ENCODE measurements at regions not wholly inside any gene's neighbourhood (a gene's known extent, or its start where the extent isn't known, plus 50 kb on each side); places are given as distances from the start of the nearest gene placed in this dataset.
A peak's percentile ranks its signal among the peaks of the same experiment; 100 is the strongest.

DNA sequence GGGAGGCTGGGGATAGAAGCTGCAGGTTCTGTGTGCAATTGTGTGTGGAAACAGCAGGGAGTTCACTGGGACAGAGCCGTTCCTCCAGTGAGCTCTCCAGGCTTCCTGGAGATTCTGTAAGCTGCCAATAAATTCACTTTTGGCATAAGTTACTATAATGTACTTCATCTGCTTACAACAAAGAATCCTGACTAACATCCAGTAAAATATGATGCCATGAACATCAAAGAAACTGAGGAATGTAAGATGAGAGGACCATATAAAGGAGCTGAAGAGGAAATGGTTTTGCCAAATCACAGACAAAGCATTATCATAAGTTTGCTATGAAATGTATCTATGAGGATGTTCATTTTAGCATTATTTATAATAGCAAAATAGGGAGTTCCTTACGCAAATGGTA, 175.3 kb downstream of the KCNE4 start:
- DNase-seq: no peak

- DNase-seq: no peak
Measured at GRCh38 chr2:223228871-223229270, 176.9 kb downstream of the KCNE4 start.

GRCh38 chr2:223230352-223230751, 178.4 kb downstream of the KCNE4 start:
- DNase-seq: no peak

- DNase-seq: no peak
Measured at GRCh38 chr2:223232285-223232684, 180.3 kb downstream of the KCNE4 start.

DNA sequence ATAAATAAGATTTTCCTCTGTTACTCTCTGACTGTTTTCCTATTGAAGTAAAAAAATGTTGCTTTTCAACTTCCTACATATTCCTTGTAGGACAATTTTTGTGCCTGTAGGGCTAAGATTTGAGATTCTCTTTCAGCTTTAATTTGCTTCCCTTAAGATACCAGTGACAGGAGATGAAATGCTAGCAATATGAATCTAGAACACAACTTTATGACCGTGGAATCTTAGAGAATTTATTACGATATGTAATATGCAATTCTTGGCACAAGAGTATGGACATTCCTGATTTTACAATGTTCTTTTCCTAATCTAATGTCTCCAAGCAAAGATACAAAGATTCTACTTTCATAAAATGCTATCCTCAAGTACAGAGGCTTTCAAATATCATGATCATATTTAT, 180.9 kb downstream of the KCNE4 start:
- DNase-seq: no peak

DNA sequence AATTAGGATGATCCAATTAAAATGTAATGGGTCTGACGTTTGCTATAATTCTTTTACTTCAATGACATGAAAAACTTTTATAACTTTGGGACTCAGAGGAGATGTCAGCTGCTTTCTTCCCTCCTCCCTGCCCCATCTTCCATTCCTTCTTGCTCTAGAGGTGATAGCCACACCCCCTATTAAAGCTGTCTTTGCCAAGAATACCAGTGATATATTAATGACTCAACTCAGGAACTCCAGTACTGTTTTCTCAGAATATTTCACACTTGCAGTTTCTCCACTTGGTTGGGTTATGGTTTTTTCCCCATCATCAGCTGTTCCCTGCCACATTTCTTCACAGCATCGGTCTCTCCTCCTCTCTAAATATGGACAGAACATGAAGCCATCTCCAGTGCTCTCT, 184.0 kb downstream of the KCNE4 start:
- no peak for DNase-seq

- no peak for DNase-seq
Measured at GRCh38 chr2:223238301-223238700, 186.3 kb downstream of the KCNE4 start.

- no peak for DNase-seq
Measured at GRCh38 chr2:223243233-223243632, 191.2 kb downstream of the KCNE4 start.

- DNase-seq: no peak
Measured at GRCh38 chr2:223247136-223247535, 195.1 kb downstream of the KCNE4 start.

DNA sequence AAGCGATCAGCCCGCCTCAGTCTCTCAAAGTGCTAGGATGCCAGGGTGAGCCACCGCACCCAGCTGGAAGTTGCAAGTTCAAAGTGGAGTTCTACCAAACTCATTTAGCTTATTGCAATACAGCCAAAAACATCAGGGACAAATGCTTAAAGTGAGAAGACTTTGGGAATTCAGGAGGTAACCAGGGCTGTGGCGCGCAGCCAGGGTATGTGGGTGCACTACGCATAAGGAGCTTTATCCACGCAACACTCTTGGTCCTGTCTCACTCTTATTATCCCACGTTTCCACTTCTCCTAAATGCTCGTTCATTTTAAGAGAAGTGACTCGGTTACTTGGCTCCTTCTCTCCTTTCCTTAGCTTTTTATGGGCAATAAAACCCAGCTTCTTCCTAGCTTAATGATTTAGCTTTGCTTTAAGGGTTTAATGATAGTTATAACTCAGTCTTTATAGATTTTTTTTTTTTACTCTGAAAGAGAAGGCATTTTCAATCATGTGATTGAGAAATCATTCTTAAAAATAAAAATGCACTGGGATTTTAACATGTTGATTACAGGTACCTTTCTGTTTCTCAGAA, 199.8 kb downstream of the KCNE4 start:
- DNase-seq: no peak

DNA sequence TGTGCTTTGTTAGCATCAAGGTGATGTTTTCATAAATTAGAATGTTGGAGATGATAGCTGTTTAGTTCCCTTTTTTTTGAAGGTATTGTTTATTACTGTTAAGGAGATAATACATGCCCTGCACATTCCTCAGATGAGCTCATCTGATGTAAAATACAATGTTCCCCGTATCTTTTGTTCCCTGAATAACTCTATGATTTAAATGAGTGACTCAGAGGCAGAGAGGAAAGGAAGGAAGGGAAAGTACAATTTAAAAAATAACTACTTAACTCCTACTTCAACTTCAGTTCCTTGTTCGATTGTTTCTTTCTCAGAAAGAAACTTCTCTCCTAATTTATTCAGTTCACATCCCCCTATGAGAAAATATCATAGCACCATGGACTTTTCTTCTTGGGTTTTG, 208.7 kb downstream of the KCNE4 start:
- DNase-seq: no peak

DNA sequence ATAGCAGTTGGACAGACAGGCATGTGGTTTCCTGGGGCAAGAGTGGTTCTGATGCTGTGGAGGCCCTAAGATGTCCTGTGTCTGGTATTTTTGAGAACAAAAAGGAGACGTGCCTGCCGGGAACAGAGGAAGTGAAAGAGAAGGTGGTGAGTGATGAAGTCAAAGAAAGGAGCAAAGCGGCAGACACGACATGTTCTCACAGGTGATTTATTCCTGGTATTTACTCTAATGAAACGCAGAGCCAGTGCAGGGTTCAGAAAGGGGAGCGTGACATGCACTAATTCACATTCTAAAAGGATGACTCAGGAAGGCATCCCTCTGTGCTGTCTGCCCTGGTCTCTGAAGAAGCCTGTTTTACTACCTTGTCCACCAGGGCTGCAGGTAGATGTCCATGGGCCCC, 211.0 kb downstream of the KCNE4 start:
- no peak for DNase-seq

GRCh38 chr2:223264541-223265193, 212.7 kb downstream of the KCNE4 start:
- no peak for DNase-seq

DNA sequence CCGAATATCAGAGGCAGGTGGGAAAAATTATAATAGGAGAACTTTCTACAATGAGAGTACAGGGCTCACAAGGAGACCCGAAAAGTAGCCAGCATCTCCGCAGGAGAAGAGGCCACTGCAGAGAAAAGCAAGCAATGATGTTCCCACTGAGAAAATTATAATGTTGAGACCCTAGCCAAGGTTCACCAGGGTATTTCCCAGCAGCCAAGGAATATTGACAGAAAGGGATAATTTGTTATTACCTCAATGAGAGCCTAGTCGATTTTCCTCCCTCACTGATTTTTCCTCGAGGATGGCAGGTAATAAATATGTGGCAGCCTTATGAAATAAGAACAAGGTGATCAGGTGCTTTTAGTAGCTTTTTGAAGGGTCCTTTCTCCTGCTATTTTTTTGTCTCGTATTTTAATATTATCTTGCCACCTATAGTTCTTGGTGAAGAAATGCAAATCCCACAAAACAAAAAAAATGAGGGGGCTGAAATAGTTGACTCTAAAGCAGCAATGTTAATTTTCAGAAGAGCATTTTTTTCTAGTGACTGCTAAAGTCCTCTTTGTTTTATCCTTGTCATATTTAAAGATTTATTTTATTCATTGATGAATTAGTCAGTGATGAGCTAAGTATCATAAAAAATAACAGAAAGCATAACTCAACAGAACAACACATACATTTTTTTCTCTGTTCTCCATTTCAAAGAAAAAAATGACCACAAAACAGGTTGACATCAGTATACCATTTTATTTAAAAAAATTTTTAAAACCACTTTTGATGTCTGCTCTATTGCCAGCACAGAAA, 215.4 kb downstream of the KCNE4 start:
- no peak for DNase-seq

DNA sequence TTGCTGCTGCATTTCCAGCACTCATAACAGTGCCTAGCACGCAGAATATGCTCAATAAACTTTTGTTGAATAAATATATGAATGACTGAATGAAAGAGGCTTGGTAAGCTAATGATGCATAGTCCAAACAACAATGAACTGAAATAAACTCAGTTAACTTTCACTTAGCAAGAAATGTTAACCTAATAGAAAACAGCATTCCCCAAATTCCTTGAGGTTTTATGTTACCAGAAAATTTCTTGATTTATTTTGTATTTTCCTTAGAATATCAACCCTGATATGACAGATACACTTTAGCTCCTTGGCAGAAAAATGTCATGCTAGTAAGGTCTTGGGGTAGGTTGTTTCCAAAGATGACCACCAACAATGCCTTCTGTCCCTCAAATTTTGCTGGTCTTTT, 217.4 kb downstream of the KCNE4 start:
- DNase-seq: no peak

GRCh38 chr2:223270548-223270947, 218.6 kb downstream of the KCNE4 start:
- no peak for DNase-seq

GRCh38 chr2:223273995-223274394, 222.0 kb downstream of the KCNE4 start:
- DNase-seq: no peak

DNA sequence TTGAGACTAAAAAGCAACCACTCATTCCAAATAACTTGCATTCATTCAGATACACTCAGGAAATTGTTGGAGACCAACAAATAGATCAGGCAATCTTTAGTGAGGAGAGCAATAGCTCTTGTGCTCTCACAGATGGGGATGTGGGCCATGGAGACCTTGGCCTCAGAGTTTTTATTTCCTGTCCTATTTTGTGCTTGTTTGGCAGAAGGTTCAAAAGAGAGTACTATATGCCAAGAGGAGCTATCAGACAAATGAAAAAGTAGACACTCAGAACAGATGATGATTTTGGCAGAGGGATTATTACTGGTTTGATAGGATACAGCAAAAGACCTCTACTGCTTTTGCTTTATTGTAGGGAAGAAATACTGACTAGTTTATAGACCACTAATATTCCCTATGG, 230.2 kb downstream of the KCNE4 start:
- no peak for DNase-seq

DNA sequence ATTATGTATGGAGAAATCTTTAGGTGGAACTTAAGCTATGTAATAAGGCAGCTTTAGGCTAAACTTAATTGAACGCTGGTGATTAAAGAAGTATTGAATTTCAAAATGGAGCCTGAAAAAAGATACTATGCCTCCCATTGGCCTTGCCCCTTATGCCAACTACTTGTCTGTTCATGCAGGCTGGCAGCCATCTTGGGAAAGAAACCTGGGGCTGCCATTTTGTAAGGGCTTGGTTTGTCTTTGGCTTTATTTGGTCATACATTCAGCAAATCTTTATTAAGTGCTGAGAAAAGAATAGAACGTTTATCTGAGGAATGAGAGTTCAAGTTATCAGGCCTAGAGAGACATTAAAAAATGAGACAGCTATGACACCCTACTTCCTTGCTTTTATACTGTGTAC, 231.3 kb downstream of the KCNE4 start:
- DNase-seq: no peak

DNA sequence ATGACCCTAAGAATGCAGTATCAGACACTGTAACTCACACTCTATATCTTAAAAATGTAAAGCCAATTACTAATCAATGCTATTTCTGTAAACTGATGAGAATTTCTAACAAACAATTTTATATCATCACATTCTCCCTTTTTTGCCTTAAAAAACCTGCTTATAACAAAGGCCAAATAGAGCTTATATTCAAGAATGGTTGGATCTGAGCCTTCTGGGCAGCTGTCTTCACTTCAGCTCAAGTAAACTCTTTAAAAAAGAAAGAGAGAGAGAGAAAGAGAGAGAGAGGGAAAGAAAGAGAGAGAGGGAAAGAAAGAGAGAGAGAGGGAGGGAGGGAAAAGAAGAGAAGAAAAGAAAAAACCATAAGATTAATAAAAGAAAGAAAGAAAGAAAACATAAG, 231.8 kb downstream of the KCNE4 start:
- DNase-seq: no peak

DNA sequence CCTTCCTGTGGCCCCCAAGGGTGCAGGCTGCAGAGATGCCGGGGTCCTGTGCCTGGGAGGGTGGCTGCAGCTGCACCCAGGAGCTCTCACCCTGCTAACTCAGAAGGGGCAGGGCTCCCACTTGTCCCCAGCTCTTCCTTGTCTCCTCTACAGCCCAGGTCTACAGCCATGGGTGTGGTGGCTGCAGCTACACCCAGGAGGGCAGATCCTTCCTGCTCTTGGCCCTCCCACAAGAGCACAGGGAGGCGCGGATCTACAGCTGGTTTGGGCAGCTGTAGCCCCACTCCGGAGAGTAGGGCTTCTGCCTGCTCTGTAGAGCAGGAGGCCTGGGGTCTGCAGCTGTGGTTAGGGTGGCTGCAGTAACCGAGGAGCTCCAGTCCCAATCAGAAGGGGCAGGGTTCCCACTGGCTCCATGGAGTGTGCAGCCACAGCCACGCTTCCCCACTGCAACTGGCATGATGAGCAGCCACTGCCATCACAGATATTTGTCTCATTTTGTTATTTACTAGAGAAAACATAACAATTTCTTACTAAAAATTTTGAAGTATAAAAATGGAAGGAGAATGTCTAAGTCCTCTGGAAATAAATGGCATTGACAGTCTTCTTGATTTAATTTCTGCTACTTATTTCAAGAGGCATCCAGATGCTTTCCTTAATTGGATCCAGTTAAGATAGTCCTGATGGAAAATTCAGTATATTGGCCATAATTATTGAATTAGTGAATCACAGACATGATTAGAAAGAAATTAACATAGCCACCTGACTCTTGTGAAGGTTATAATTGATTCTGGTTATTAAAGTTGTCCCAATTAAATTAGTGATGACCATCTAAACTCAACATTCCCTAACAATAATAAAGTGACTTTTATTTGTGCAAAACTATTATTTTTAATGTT, 233.6 kb downstream of the KCNE4 start:
- DNase-seq: no peak

GRCh38 chr2:223294756-223295155, 242.8 kb downstream of the KCNE4 start:
- DNase-seq: no peak

DNA sequence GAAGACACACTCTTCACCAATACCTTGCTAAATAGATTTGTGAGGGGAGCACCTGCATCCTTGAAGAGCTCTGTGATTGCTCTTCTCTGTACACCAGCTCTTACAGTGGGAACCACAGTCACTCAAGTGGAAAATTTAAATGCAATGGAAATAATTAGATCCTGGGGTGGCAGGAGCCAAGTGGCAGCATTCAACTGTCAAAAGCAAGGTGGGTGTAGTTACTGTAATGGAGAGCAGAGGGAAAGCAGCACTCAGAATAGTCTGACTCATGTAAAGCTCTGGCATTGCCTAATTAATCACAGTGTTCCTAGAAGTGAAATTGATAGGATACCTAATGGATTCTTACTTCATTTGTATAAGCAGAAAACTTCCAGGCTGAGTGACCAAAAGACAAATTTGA, 245.8 kb downstream of the KCNE4 start:
- DNase-seq: peak; percentile 90

Data from DMS79 (cell line).